ENCODE measurements at regions not wholly inside any gene's neighbourhood (a gene's known extent, or its start where the extent isn't known, plus 50 kb on each side); places are given as distances from the start of the nearest gene placed in this dataset.

- Histone ChIP-seq H3K4me2 (no peak overlapping the region), H3K4me1 (ENCODE audit: low read depth, poor library complexity, severe bottlenecking) (no peaks in the 10 kb centered on the region), H3K4me3 (IDR thresholded peaks at IDR 0.05; ENCODE audit: insufficient read depth, low read depth, low read length) (no peak overlapping the region), H2AFZ (ENCODE audit: low read depth) (no peak overlapping the region), H4K20me1 (ENCODE audit: insufficient read depth) (no peaks in the 10 kb centered on the region), H3K36me3 (ENCODE audit: insufficient read depth) (no peaks in the 10 kb centered on the region), H3K27me3 (ENCODE audit: insufficient read depth, low read depth) (no peaks in the 10 kb centered on the region), H3K27ac (no peak overlapping the region), H3K9ac (no peak overlapping the region), H3K79me2 (ENCODE audit: insufficient read depth, low read depth) (no peaks in the 10 kb centered on the region)
- TF ChIP-seq CTCF (conservative IDR thresholded peaks at IDR 0.05; ENCODE audit: low read depth, low read length), result no peak
Measured at GRCh38 chr15:66879531-66880368, 177.7 kb downstream of the SMAD6 start.

GRCh38 chr15:66880380-66881155 lies 178.5 kb downstream of the SMAD6 start:
- H3K4me1 ChIP-seq (ENCODE audit: low read depth, poor library complexity, severe bottlenecking), result no peaks in the 10 kb centered on the region
- no peak overlapping the region for H2AFZ ChIP-seq (ENCODE audit: low read depth)
- H3K79me2 ChIP-seq (ENCODE audit: insufficient read depth, low read depth), result no peaks in the 10 kb centered on the region
- H4K20me1 ChIP-seq (ENCODE audit: insufficient read depth), result no peaks in the 10 kb centered on the region
- no peak overlapping the region for H3K4me3 ChIP-seq (IDR thresholded peaks at IDR 0.05; ENCODE audit: insufficient read depth, low read depth, low read length)
- no peak overlapping the region for H3K4me2 ChIP-seq
- no peak for TF ChIP-seq CTCF (conservative IDR thresholded peaks at IDR 0.05; ENCODE audit: low read depth, low read length)
- H3K27ac ChIP-seq, result no peak overlapping the region
- H3K36me3 ChIP-seq (ENCODE audit: insufficient read depth), result no peaks in the 10 kb centered on the region
- H3K9ac ChIP-seq, result no peak overlapping the region
- H3K27me3 ChIP-seq (ENCODE audit: insufficient read depth, low read depth), result no peaks in the 10 kb centered on the region

- H3K27me3 ChIP-seq (ENCODE audit: insufficient read depth, low read depth), result no peaks in the 10 kb centered on the region
- H3K4me2 ChIP-seq, result no peak overlapping the region
- no peak overlapping the region for H3K27ac ChIP-seq
- no peak overlapping the region for H2AFZ ChIP-seq (ENCODE audit: low read depth)
- H3K4me3 ChIP-seq (IDR thresholded peaks at IDR 0.05; ENCODE audit: insufficient read depth, low read depth, low read length), result no peak overlapping the region
- no peak for TF ChIP-seq CTCF (conservative IDR thresholded peaks at IDR 0.05; ENCODE audit: low read depth, low read length)
- no peak overlapping the region for H3K9ac ChIP-seq
- H3K4me1 ChIP-seq (ENCODE audit: low read depth, poor library complexity, severe bottlenecking), result no peaks in the 10 kb centered on the region
- no peaks in the 10 kb centered on the region for H3K36me3 ChIP-seq (ENCODE audit: insufficient read depth)
- no peaks in the 10 kb centered on the region for H3K79me2 ChIP-seq (ENCODE audit: insufficient read depth, low read depth)
- no peaks in the 10 kb centered on the region for H4K20me1 ChIP-seq (ENCODE audit: insufficient read depth)
Measured at GRCh38 chr15:66881173-66881905, 179.3 kb downstream of the SMAD6 start.

GRCh38 chr15:66882251-66883020 lies 180.4 kb downstream of the SMAD6 start:
- Histone ChIP-seq H2AFZ (ENCODE audit: low read depth) (no peak overlapping the region), H3K4me2 (no peak overlapping the region), H4K20me1 (ENCODE audit: insufficient read depth) (no peaks in the 10 kb centered on the region), H3K27ac (no peak overlapping the region), H3K79me2 (ENCODE audit: insufficient read depth, low read depth) (no peaks in the 10 kb centered on the region), H3K36me3 (ENCODE audit: insufficient read depth) (no peaks in the 10 kb centered on the region), H3K4me1 (ENCODE audit: low read depth, poor library complexity, severe bottlenecking) (no peaks in the 10 kb centered on the region), H3K27me3 (ENCODE audit: insufficient read depth, low read depth) (no peaks in the 10 kb centered on the region), H3K9ac (no peak overlapping the region), H3K4me3 (IDR thresholded peaks at IDR 0.05; ENCODE audit: insufficient read depth, low read depth, low read length) (no peak overlapping the region)
- TF ChIP-seq CTCF (conservative IDR thresholded peaks at IDR 0.05; ENCODE audit: low read depth, low read length), result no peak
